Loucy (cell line): ENCODE measurements at regions not wholly inside any gene's neighbourhood (a gene's known extent, or its start where the extent isn't known, plus 50 kb on each side); places are given as distances from the start of the nearest gene placed in this dataset.

Source experiments
- EZH2phosphoT487 ChIP-seq: fragments of 200-600 bp; IDR thresholded peaks from 2 replicates; pipeline ENCODE4 v1.6.1; 2018; ENCODE audit warnings: antibody characterized with exemption, mild to moderate bottlenecking, moderate library complexity, borderline replicate concordance
- TF ChIP-seq, protein P1 (sequence below): fragments of 200-600 bp; sonication (generic); conservative IDR thresholded peaks from 2 replicates; pipeline ENCODE4 v1.5.1; 2014; ENCODE audit warnings: mild to moderate bottlenecking, antibody characterized with exemption, low read length

DNA sequence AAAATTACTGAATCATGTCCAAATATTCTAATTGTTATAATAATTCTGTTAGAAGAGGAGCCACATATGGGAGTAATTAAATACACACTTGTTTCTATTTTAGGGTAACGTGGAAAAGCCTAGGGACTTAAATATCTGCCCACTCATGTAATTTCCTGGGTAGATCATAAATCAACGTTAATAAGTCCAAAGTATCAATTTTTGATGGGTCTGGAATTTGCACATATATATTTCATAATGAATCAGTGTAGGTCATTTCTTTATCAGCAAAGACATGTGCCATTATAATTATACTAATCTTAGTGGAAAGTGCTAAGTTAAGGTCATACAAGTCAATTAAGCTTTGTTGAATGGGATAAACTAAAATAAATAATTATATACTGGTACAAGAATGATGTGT lies 346.2 kb downstream of the ZBBX start:
- TF ChIP-seq, protein P1, sequence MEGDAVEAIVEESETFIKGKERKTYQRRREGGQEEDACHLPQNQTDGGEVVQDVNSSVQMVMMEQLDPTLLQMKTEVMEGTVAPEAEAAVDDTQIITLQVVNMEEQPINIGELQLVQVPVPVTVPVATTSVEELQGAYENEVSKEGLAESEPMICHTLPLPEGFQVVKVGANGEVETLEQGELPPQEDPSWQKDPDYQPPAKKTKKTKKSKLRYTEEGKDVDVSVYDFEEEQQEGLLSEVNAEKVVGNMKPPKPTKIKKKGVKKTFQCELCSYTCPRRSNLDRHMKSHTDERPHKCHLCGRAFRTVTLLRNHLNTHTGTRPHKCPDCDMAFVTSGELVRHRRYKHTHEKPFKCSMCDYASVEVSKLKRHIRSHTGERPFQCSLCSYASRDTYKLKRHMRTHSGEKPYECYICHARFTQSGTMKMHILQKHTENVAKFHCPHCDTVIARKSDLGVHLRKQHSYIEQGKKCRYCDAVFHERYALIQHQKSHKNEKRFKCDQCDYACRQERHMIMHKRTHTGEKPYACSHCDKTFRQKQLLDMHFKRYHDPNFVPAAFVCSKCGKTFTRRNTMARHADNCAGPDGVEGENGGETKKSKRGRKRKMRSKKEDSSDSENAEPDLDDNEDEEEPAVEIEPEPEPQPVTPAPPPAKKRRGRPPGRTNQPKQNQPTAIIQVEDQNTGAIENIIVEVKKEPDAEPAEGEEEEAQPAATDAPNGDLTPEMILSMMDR, result no peak
- TF ChIP-seq EZH2phosphoT487, result no peak
